HG02798 (cell line): ENCODE measurements at regions not wholly inside any gene's neighbourhood (a gene's known extent, or its start where the extent isn't known, plus 50 kb on each side); places are given as distances from the start of the nearest gene placed in this dataset.

Experiments
- ATAC-seq: cut with Tn5 transposase; IDR thresholded peaks from one replicate; pipeline ENCODE4 v1.9.1; 2021; ENCODE audit warnings: mild to moderate bottlenecking; ENCODE audit not compliant: unreplicated experiment, poor library complexity

DNA sequence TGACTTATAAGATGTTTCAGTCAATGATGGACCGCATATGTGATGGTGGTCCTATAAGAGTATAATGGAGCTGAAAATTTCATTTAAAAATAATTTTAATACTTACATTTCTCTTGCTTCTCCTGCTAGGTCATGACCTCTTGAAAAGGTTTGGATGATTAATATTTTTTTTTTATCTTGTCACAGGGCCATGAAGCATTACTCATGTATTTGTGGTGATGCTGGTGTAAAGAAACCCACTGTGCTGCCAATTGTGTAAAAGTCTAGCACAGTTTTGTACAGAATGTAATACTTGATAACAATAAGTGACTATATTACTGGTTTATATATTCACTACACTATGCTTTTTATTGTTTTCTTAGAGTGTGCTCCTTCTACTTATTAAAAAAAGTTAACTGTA, 124.2 kb upstream of the CELF4 start:
- no peak for ATAC-seq

DNA sequence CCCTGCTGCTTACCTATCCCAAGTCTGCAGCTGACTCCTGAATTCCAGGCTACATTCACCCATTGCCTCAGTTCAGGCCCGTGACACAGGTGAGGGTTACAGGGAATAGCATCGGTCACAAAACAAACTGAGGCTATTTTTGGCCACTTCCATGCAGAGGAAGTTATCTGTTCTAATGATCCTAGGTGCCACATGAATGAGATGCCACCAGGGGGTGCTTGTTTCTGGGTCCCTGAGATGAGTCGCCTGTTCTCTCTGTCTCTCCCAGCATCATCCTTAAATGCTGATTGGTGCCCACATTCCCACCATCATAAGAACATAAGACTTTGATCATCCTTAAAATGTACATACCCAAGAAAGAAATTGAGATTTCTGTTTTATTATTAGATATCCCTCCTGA, 119.0 kb upstream of the CELF4 start:
- ATAC-seq, result no peak

DNA sequence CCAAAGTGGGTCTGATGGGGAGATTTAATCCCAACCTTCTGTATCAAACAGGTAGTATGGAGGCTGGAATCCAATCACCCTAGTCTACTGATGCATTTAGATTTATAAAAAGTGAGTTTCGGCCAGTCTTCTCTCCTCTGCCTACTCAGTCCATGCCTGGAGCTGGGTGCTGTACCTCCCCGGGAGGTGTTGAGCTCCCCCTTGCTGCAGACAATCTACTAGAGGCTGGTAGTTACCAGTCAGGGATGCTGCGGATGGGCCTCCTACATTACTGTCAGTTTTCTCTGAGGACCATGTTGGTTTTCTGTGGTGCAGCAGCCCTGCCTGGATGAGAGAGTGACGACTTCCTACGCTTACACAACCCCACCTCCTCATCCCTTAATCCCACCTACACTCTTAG, 118.6 kb upstream of the CELF4 start:
- ATAC-seq, result no peak

DNA sequence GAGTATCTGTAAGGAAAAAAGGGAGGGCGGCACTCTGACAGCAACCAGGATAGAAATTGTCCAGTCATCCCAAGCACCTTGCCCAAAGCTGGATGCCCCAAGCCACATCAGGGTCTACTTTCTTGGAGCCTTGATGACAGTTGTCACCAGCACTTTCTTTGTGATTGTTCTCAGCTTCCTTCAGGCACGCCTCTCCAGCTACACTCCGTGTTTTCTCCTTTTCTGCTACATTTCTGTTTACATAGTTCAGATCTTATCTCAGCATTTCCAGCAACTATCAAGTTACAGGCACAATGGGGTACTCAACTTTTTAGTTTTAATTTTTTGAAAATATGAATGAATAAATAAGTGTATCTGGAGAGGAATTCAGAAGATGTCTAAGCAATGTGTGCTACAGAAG, 115.3 kb upstream of the CELF4 start:
- no peak for ATAC-seq

DNA sequence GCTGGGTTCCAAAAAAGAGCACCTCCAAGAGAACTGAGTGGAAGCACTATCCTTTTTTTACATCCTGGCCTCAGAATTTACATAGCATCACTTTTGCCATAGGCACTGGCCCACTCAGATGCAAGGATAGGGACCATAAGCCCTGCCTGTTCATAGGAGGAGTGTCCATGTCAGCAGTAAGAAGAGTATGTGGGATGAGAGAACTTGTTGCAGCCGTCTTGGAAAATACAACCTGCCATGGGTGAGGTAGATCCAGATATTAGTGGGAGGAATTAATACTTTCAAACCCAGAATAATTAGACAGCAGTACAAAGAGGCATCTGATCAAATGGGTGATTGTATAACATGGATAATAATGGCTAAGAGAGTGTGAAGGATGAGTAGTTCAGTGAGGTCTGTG, 110.7 kb upstream of the CELF4 start:
- no peak for ATAC-seq

DNA sequence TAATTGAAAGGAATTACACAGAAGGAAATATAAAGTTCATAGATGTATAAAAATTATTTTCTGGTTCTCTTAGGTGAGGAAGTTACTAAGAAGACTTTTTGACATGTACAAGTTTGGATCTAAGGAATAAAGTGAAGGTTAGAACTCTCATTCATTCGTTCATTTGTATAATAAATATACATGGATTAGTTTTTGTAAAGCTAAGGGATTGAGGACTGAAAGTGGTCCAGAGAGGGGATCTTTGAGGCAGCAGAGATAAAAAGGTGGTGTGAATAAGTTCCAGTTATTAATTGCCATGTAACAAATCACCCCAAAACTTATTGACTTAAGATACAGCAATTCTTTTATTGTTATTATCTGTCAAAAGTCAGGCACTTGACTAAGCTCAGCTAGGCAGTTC, 110.1 kb upstream of the CELF4 start:
- no peak for ATAC-seq

DNA sequence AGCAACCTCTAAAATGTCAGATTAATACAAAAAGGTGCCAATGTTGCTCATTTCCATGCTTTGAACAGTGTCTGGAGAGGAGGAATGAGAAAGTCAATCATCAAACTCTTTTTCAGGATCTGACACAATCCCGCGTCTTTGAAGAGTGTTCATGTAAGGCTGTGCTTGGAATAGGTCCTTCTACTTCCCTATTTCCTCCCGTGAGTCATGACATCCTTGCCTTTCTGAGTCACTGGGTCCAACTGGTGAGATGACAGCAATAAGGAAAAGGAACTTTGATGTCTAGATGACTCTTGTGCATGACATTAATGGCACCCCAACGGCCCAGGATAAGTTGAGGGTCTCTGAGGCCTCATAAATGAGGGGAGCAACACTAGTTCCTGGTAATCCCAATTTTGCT, 109.0 kb upstream of the CELF4 start:
- no peak for ATAC-seq

DNA sequence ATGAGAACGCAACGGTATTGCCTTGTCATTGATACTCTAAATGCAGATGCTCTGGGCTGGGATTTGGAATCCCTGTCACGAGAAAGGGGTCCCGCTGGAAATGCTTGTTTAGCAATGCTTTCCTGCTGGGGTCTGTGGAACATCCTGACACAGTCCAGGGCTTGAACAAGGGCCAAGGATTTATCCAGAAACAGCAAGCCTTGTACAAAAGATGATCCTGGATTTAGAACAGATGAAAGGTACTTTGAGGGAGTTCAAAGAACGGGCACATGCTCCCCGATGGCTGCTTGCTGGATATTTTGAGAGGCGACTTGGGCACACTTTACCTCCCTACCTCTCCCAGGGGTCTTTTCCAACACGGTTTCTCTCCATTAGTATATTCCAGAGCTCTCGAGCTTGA, 108.1 kb upstream of the CELF4 start:
- no peak for ATAC-seq

DNA sequence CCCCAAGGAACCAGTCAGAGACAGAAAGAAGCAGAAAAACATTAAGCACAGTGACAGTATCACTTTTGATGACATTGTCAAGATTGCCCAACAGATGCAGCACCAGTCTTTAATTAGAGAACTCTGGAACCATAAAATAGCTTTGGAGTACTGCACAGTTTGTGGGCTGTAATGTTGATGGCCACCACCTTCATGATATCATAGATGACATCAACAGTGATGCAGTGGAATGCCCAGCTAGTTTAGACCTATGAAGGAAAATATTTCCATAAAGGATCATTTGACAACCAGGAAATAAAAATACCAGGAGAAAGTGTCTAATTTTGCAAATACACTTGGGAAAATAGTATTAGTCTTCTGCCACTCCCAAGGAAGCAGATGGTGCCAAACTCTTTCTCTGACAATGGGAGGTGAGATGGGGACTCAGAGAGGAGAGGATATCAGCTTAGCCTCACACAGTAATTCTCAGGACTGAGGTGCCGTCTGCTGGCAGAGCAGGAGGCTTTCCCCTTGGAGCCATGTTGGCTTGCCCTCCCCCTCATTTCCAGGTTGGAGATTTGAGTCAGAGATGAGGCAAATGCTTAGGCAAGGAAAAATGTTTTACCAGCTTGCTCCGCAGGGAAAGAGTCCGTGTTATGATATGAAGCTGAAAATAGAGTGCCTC, 107.5 kb upstream of the CELF4 start:
- no peak for ATAC-seq

DNA sequence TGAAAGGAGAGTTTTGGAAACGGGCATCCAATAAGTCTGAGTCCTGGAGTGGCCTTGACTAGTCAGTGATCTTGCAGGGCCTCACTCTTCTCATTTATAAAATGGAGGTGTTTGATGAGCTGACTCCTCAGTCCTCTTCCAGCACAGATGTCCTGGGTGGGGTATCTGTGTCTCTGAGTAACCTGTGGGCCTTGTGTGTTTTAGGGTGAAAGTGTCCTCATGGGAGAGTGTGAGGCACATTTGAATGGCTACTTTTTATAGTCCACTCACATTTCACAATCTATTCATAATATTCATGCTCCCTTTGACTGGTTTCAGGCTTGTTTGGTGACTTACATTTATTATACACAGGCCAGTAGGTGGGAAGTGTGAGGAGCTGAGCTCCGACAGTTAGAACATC, 106.4 kb upstream of the CELF4 start:
- no peak for ATAC-seq

DNA sequence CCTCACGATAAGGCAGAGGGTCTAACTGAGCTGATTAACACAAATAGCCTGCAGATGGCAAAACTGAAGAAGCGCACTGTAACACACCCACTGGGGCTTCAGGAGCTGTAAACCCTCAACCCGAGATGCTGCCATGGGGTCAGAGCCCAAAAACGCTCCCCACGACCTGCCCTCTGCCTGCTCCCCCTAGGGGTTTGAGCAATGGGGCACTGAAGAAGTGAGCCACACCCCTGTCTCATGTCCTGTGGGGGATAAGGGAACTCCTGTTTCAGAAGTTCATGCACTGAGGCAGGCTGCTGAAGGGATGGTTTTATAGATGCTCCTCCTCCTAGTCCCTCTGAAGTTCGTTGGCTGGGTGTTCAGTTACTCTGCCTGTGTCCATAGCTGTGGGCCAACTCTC, 105.9 kb upstream of the CELF4 start:
- ATAC-seq, result no peak

DNA sequence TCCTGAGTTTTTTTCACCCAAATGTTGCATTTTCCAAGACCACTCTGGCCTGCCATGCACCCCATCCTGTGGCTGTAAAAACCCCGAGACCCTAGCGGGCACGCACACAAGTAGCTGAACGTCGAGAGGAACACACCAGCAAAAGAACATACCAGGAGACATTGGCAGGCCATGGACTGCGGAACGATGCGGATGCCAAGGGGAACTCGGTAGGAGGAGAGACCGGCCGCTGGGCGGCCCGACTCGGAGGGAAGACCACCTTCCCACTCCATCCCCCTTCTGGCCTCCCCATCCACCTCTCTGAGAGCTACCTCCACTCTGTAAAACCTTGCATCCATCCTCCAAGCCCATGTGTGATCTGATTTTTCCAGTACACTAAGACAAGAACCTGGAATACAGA, 105.5 kb upstream of the CELF4 start:
- no peak for ATAC-seq

DNA sequence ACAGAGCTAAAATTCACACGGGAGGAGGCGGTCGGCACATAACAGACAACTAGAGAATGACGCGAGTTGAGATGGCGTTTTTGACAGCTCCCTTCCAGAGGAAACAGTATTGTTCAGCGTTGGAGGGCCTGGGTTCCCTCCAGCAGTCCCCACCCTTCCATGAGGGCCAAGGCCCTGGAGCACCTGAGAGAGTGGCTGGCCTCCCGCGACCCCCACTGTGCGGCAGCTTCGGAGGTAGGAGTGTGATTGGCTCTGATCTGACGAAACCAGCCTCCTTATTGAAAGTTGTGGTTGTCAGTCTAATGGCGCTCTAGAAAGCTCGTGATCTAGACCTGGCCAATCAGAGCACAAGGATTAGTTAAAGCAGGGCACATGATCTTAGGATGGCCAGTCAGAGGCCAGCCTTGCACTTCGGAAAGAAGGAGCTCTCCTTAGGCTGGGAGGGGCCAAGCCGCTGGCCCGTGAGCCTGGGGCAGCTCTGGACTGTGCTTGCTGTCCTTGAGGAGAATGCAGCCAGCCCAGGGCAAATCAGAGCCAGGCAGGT, 104.5 kb upstream of the CELF4 start:
- no peak for ATAC-seq

DNA sequence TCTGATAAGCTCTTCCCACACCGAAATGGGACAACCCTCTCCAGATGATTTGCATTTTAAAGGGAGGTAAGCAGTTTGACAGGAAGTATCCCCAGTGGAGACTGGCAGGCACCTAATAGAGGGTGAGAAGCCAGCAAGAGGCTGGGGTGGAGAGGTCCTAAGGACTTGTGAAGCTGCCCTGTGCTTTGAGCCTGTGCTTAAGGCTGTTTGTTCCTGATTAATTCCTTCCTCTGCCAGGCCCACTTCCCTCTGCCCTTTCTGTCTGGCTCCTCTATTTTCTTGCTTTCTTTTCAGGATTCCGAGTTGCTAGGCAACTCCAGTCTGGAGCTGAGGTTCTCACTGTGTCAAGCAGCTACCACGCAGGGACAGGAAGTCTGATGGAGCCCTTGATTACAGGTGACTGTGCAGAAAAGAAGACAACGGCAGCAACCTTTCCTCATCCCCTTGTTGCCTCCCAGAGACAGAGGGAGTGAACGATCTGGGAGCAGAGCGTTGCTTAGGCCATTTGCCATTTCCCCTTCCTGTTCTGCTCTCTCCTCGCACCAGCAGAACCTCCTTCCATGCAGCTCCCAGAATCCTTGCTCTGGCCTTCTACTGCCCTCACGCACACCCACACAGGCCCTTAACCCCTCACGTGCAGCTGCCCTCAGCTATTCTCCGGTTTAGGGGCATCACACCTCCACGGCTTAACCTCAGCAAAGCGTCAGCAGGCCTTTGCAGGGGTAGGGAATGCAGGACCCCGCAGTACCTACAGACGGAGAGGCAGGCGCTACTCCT, 103.6 kb upstream of the CELF4 start:
- no peak for ATAC-seq

DNA sequence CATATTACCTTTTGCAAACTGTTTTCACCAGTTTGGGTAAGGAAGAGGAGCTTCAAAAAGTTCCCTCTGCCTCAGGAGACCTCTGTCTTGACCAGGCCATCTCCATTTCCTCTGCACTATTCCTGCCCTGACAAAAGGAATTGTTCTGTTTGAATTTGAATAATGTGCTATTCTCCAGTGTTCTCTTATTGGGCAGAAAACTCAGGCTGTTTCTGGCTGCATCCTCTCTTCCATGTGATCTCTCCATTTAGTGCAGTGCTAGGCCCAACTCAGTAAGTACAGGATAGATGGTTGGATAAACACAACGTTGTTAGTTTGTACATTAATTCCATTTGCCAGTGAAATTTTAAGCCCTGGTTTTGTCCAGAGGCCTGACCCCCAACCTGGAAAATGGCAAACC, 102.2 kb upstream of the CELF4 start:
- no peak for ATAC-seq

DNA sequence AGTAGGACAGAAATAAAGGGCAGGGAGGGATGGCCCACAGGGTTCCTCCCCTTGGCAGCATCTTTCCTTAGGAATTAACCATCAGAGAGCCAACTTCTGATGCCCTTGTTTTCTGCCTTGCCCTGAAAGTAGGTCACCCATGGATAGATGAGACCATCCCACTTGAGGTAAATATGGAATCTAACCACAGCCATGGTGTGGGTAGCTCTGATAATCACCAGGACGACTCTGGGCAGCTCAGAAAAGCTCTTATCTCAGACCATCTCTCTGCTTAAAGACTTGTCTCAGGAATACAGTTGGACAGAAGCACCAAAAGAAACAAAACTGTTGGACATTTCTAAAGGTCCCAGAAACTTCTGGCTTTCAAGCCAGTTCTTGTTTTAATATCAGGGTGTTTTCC, 101.4 kb upstream of the CELF4 start:
- ATAC-seq, result no peak

DNA sequence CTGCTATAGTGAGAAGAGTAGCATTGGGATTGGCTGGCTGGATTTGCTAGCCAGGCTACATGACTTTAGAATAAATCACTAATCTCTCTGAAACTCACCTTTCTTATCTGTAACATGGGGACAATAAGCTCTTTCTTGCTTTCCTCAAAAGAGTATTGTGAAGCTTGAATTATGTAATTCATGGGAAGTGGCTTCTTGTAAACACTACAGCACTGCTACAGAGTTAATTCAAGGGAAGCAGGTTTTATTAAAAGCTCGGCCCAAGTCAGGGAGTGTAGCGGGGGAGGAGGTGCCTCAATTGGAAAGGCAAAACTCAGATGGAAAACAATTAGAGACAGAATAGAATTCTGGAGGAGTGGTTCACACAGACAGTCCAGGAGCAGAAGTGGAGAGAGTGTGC, 100.9 kb upstream of the CELF4 start:
- ATAC-seq, result no peak

DNA sequence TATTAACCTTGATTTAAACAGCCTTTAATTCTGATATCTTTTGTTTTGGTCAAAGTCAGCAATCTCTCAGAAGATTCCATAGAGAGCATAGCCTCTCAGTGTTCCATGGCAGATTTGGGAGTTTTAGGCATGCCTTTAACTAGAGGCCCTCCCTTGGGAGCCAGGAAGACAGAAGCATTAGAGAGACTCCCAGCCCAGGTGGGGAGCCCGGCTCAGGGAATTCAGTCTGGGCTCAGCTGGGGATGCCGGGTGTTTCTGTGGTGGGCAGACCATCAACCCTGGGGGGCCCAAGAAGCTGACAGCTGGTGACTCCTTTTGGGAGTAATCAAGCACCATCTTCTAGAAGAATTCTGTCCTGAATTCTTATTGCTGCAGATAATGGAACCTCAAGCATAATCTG, 99.7 kb upstream of the CELF4 start:
- no peak for ATAC-seq

DNA sequence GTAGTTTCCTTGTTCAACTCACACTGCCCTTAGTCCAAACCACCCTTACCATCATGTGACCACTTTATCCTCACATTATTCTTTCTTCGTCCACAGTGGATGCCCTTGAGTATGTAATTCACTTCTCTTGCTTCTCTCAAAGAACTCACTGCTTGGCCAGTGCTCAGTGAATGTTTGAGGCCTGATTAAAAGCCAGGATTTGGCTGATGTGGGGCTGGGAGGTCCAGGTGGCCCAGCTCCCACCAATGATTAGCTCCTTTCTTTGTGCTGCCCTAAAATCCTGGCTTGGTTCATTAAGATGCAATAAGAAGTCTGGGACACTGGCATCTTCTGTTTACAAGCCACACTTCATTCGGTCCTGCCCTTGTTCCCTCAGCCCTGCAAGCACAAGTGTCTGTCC, 97.8 kb upstream of the CELF4 start:
- no peak for ATAC-seq

DNA sequence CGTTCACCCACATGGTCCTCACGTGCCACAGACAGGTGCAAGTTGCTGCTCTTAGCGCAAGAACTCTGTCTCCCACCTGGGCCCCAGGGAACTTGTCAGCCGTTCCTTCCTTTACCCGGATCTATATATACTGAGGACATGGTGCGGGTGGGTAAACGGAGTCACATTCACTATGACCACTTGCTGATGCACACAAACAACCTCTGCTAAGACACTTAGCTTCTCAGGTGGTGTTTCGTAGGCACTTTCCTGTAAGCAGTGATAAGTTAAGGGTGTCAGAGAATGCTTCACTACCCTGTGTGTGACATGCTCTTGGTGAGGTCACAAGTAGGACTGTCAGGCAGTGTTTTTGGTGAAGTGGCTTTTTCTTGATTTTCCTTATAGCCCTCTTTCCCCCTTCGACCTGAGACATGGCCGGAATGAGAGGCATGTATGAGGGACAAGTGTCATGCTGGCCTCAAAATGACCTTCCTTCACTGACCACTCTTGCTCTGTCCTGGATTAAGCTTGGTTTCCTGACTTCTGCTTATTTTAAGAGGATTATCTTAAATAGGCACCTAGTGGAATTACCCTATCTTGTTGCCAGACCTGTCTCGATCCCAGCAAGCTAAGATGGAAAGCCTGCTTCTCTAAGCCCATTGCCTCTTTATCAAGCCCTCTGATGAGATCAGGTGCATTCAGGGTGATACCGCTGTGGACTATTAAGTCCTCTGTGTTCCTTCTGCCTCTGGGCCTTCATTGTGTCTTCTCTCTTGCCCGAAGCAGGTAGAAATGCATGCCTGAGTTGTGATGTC, 97.1 kb upstream of the CELF4 start:
- no peak for ATAC-seq

DNA sequence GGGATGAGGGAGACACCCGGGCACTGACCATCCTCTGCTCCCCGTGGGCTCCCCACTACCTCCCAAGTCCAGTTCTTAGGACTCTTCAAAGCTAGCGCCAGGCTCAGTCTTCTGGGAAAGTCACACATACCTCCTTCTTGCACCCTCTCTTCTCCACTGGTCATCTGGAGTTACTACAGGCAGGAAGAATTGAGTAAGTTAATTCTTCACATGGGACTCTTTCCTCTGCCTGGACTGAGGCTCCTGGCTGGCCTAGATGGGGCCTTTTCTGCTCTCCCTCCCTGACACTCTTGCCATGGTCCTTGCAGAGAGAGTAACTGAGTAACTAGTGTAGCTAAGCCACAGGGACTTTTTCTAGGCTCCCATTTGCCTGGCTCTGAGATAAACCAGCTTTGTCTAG, 96.5 kb upstream of the CELF4 start:
- no peak for ATAC-seq
